HG02943 (cell line): ENCODE measurements at regions not wholly inside any gene's neighbourhood (a gene's known extent, or its start where the extent isn't known, plus 50 kb on each side); places are given as distances from the start of the nearest gene placed in this dataset.
"Not testable (repeated sequence)": the region's sequence is repeated elsewhere in the genome, so short reads cannot be mapped to it uniquely, and the experiment has no call there.

Source experiments
- ATAC-seq: cut with Tn5 transposase; IDR thresholded peaks from one replicate; pipeline ENCODE4 v1.9.1; 2021; ENCODE audit warnings: mild to moderate bottlenecking, low read depth, moderate library complexity; ENCODE audit not compliant: unreplicated experiment

- ATAC-seq, result peak; percentile 42
These were observed 262.6 kb upstream of the BTG1 start for GRCh38 chr12:92408072-92408900.

- ATAC-seq, result not testable (repeated sequence)
These were observed 260.9 kb upstream of the BTG1 start for GRCh38 chr12:92406404-92407070.

- ATAC-seq, result not testable (repeated sequence)
These were observed 260.2 kb upstream of the BTG1 start for GRCh38 chr12:92405801-92406251.

GRCh38 chr12:92404921-92405320 is 259.3 kb upstream of the BTG1 start:
- ATAC-seq, result no peak

- ATAC-seq, result peak; percentile 29
These were observed 258.7 kb upstream of the BTG1 start for GRCh38 chr12:92404259-92404894.

GRCh38 chr12:92403210-92404175 is 257.8 kb upstream of the BTG1 start:
- peak; percentile 88 for ATAC-seq

GRCh38 chr12:92402415-92402814 is 256.8 kb upstream of the BTG1 start:
- no peak for ATAC-seq

- ATAC-seq, result no peak
These were observed 254.4 kb upstream of the BTG1 start for GRCh38 chr12:92400006-92400405.

- ATAC-seq, result no peak
These were observed 253.1 kb upstream of the BTG1 start for GRCh38 chr12:92398565-92399309.

- ATAC-seq, result no peak
These were observed 251.1 kb upstream of the BTG1 start for GRCh38 chr12:92396647-92397252.

GRCh38 chr12:92395322-92395721 is 249.7 kb upstream of the BTG1 start:
- ATAC-seq, result no peak

- ATAC-seq, result no peak
These were observed 249.2 kb upstream of the BTG1 start for GRCh38 chr12:92394895-92395294.

- no peak for ATAC-seq
These were observed 247.9 kb upstream of the BTG1 start for GRCh38 chr12:92393504-92393903.

- not testable (repeated sequence) for ATAC-seq
These were observed 246.1 kb upstream of the BTG1 start for GRCh38 chr12:92391726-92392125.

GRCh38 chr12:92389466-92389865 is 243.8 kb upstream of the BTG1 start:
- no peak for ATAC-seq

GRCh38 chr12:92385296-92385695 is 239.7 kb upstream of the BTG1 start:
- no peak for ATAC-seq

GRCh38 chr12:92384571-92384970 is 238.9 kb upstream of the BTG1 start:
- no peak for ATAC-seq

GRCh38 chr12:92382383-92382878 is 236.8 kb upstream of the BTG1 start:
- ATAC-seq, result no peak

- ATAC-seq, result no peak
These were observed 236.2 kb upstream of the BTG1 start for GRCh38 chr12:92381856-92382255.
